Osteocyte (in vitro differentiated cells): ENCODE measurements at regions not wholly inside any gene's neighbourhood (a gene's known extent, or its start where the extent isn't known, plus 50 kb on each side); places are given as distances from the start of the nearest gene placed in this dataset.

Experiments
- DNase-seq: peaks from one replicate; pipeline ENCODE4 v3.0.0; 2021; ENCODE audit warnings: mixed read lengths; ENCODE audit not compliant: unreplicated experiment; ENCODE audit errors: extremely low spot score
- H3K27ac Mint-ChIP-seq: one replicate; pipeline ENCODE4 v1.8.0; 2021; ENCODE audit warnings: mild to moderate bottlenecking, mixed read lengths; ENCODE audit not compliant: unreplicated experiment
- H3K27me3 Mint-ChIP-seq: one replicate; pipeline ENCODE4 v1.8.0; 2021; ENCODE audit warnings: mixed read lengths; ENCODE audit not compliant: unreplicated experiment
- H3K36me3 Mint-ChIP-seq: one replicate; pipeline ENCODE4 v1.8.0; 2021; ENCODE audit warnings: mixed read lengths; ENCODE audit not compliant: unreplicated experiment
- H3K4me1 Mint-ChIP-seq: one replicate; pipeline ENCODE4 v1.8.0; 2021; ENCODE audit warnings: mixed read lengths; ENCODE audit not compliant: unreplicated experiment
- H3K4me3 Mint-ChIP-seq: one replicate; pipeline ENCODE4 v1.8.0; 2021; ENCODE audit warnings: mild to moderate bottlenecking, moderate library complexity, mixed read lengths; ENCODE audit not compliant: unreplicated experiment
- H3K9me3 Mint-ChIP-seq: one replicate; pipeline ENCODE4 v1.8.0; 2021; ENCODE audit warnings: mixed read lengths; ENCODE audit not compliant: unreplicated experiment
- CTCF ChIP-seq: fragments of 200-600 bp; sonication (generic); IDR thresholded peaks from 2 replicates; pipeline ENCODE4 v1.5.0; 2021; ENCODE audit warnings: antibody characterized with exemption, mild to moderate bottlenecking, moderate library complexity

DNA sequence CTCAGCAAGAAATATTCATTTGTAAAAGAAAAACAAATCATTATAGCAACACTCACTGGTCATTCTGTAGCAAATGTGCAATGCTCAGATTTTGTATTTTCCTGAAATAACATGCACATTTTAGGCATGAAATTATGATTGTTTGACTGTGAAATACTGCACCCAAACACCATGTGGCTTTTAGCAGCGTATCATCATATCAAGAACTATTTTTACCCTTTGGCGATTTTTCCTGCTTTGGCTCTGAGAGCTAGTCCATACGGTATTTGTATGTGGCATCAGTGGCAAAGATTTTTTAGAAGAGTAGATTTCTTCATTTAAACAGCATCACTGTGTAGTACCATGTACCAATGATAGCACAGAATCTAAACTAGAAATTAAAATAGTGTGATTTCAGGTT, 493.1 kb downstream of the NR4A2 start:
- no peak overlapping the region for H3K27ac Mint-ChIP-seq
- H3K36me3 Mint-ChIP-seq = no peaks in the 10 kb centered on the region
- TF ChIP-seq CTCF = no peak
- peaks cover 3% of the 10 kb centered on the region for H3K4me1 Mint-ChIP-seq
- no peak for DNase-seq
- no peaks in the 10 kb centered on the region for H3K9me3 Mint-ChIP-seq
- H3K4me3 Mint-ChIP-seq = no peak overlapping the region
- no peaks in the 10 kb centered on the region for H3K27me3 Mint-ChIP-seq

DNA sequence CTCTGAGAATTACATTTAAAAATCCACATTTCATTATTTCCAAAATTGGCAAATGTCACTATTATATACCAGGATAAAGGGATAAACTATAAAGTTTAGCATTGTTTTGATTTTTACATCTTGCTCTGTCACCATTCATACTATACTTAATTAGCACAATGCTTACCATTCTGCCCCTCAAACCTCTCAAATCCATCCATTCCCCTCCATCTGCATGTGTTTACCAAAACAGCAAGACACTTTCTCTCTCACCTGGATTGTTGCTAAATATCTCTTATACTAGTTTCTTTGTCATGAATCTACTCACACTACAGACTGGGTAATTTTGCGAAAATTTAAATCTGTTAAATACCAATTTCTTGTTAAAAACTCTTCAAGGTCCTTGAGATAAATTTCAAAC, 496.1 kb downstream of the NR4A2 start:
- no peak overlapping the region for H3K27ac Mint-ChIP-seq
- no peaks in the 10 kb centered on the region for H3K27me3 Mint-ChIP-seq
- no peaks in the 10 kb centered on the region for H3K4me1 Mint-ChIP-seq
- H3K4me3 Mint-ChIP-seq = no peak overlapping the region
- no peaks in the 10 kb centered on the region for H3K36me3 Mint-ChIP-seq
- no peaks in the 10 kb centered on the region for H3K9me3 Mint-ChIP-seq
- TF ChIP-seq CTCF = no peak
- no peak for DNase-seq

DNA sequence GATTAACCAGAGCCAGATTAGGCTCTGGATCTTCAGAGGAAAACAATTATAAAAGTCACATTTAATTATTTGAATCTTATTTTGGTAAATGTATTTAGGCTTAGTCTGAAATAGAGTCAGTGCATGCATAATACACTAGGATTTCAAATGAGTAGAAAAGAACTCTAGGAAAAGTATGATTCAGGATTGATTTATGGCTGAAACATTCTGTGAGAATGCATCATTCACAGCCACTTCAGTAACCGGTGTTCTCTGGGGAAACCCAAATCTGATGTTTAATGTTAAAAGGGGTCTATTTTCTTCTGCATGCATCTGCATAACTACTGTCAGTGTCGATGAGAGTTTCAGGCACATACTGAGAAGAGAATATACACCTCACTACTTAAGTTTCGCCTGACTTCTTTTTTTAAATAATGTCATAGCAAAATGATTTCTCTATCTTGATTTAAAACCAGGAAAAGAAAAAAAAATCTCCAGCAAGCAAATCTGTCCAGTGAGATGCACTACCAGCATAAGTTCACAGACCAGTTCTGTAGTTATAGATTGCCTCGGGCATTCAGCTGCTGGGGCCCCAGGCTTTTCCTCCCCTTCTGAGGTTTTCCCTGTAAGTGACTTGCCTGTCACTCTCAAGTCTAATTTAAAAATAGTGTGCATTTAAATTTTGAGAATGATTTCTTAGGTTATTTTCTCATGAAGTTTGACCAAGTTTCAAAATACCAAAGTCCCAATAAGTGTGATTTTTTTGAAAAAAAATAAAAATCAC, 501.5 kb downstream of the NR4A2 start:
- TF ChIP-seq CTCF = no peak
- Mint-ChIP-seq H3K9me3 (no peaks in the 10 kb centered on the region), H3K4me1 (no peaks in the 10 kb centered on the region), H3K27me3 (no peaks in the 10 kb centered on the region), H3K4me3 (no peak overlapping the region), H3K36me3 (no peaks in the 10 kb centered on the region), H3K27ac (no peak overlapping the region)
- DNase-seq = no peak

DNA sequence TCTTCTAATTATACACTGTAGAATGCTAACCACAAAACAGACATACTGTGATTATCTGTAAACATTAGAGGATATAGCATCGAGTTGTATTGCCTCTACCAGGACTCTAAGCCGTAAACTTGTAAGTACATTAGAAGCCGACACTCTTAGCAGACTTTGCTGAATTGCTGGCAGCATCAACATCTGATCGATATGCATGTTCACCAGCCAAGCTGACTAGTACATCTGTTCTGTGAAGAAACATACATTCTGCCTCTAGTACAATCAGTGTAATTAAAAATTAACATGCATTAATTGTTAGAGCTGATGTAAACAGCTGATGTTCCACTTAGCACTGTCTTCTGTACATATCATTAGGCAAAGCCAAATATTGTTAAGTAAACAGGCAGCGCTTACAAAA, 502.2 kb downstream of the NR4A2 start:
- no peaks in the 10 kb centered on the region for H3K36me3 Mint-ChIP-seq
- no peak overlapping the region for H3K4me3 Mint-ChIP-seq
- DNase-seq = no peak
- H3K27ac Mint-ChIP-seq = no peak overlapping the region
- TF ChIP-seq CTCF = no peak
- H3K9me3 Mint-ChIP-seq = no peaks in the 10 kb centered on the region
- H3K27me3 Mint-ChIP-seq = no peaks in the 10 kb centered on the region
- H3K4me1 Mint-ChIP-seq = no peaks in the 10 kb centered on the region

- Mint-ChIP-seq H3K4me1 (no peaks in the 10 kb centered on the region), H3K9me3 (no peaks in the 10 kb centered on the region), H3K4me3 (no peak overlapping the region), H3K36me3 (no peaks in the 10 kb centered on the region), H3K27me3 (no peaks in the 10 kb centered on the region), H3K27ac (no peak overlapping the region)
- no peak for TF ChIP-seq CTCF
- DNase-seq = no peak
Observed at GRCh38 chr2:155825876-155826275, 506.6 kb downstream of the NR4A2 start.
